ENCODE measurements at regions not wholly inside any gene's neighbourhood (a gene's known extent, or its start where the extent isn't known, plus 50 kb on each side); places are given as distances from the start of the nearest gene placed in this dataset.
"Not testable (repeated sequence)": the region's sequence is repeated elsewhere in the genome, so short reads cannot be mapped to it uniquely, and the experiment has no call there.

- no peak overlapping the region for H3K4me3 ChIP-seq (ENCODE audit: low read depth, low read length)
- no peak overlapping the region for H3K27ac ChIP-seq
- no peaks in the 10 kb centered on the region for H3K9me3 ChIP-seq (ENCODE audit: severe bottlenecking)
- no peak for DNase-seq
- no peaks in the 10 kb centered on the region for H3K27me3 ChIP-seq (ENCODE audit: insufficient read depth, low read depth, severe bottlenecking)
- TF ChIP-seq, protein P1, sequence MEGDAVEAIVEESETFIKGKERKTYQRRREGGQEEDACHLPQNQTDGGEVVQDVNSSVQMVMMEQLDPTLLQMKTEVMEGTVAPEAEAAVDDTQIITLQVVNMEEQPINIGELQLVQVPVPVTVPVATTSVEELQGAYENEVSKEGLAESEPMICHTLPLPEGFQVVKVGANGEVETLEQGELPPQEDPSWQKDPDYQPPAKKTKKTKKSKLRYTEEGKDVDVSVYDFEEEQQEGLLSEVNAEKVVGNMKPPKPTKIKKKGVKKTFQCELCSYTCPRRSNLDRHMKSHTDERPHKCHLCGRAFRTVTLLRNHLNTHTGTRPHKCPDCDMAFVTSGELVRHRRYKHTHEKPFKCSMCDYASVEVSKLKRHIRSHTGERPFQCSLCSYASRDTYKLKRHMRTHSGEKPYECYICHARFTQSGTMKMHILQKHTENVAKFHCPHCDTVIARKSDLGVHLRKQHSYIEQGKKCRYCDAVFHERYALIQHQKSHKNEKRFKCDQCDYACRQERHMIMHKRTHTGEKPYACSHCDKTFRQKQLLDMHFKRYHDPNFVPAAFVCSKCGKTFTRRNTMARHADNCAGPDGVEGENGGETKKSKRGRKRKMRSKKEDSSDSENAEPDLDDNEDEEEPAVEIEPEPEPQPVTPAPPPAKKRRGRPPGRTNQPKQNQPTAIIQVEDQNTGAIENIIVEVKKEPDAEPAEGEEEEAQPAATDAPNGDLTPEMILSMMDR (IDR thresholded peaks at IDR 0.05; ENCODE audit: low read depth, low read length): no peak
- no peaks in the 10 kb centered on the region for H3K36me3 ChIP-seq
Observed at GRCh38 chr1:222970711-222971110, 155.9 kb downstream of the DISP1 start.

DNA sequence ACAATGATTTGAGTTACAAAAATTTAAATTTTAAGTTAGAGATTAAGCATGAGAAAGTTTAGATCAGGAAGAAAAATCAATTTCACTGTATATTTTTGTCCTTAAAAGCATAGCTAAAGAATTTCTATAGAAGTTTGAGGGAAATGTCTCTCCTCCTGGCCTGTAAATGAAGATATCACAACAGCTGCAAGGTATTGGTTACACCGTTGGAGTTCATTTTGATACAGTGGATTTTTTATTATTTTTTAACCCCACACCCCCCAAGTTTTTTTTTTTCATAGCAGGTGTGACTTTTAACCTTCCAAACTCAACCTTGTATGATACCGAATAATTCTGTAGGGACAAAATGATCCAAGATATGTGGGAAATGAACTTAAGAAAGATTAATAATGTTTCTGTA lies 156.3 kb downstream of the DISP1 start:
- H3K9me3 ChIP-seq (ENCODE audit: severe bottlenecking): no peaks in the 10 kb centered on the region
- H3K27me3 ChIP-seq (ENCODE audit: insufficient read depth, low read depth, severe bottlenecking): no peaks in the 10 kb centered on the region
- no peak overlapping the region for H3K27ac ChIP-seq
- DNase-seq: no peak
- H3K36me3 ChIP-seq: no peaks in the 10 kb centered on the region
- H3K4me3 ChIP-seq (ENCODE audit: low read depth, low read length): no peak overlapping the region
- TF ChIP-seq, protein P1 (IDR thresholded peaks at IDR 0.05; ENCODE audit: low read depth, low read length): no peak

- Histone ChIP-seq H3K4me3 (ENCODE audit: low read depth, low read length) (no peak overlapping the region), H3K27ac (no peak overlapping the region), H3K9me3 (ENCODE audit: severe bottlenecking) (no peaks in the 10 kb centered on the region), H3K36me3 (no peaks in the 10 kb centered on the region), H3K27me3 (ENCODE audit: insufficient read depth, low read depth, severe bottlenecking) (no peaks in the 10 kb centered on the region)
- no peak for DNase-seq
- TF ChIP-seq, protein P1 (IDR thresholded peaks at IDR 0.05; ENCODE audit: low read depth, low read length): no peak
Observed at GRCh38 chr1:222973561-222973960, 158.7 kb downstream of the DISP1 start.

GRCh38 chr1:222974496-222974895 lies 159.7 kb downstream of the DISP1 start:
- no peaks in the 10 kb centered on the region for H3K27me3 ChIP-seq (ENCODE audit: insufficient read depth, low read depth, severe bottlenecking)
- TF ChIP-seq, protein P1 (IDR thresholded peaks at IDR 0.05; ENCODE audit: low read depth, low read length): no peak
- H3K9me3 ChIP-seq (ENCODE audit: severe bottlenecking): no peaks in the 10 kb centered on the region
- H3K4me3 ChIP-seq (ENCODE audit: low read depth, low read length): no peak overlapping the region
- H3K36me3 ChIP-seq: no peaks in the 10 kb centered on the region
- no peak for DNase-seq
- no peak overlapping the region for H3K27ac ChIP-seq

DNA sequence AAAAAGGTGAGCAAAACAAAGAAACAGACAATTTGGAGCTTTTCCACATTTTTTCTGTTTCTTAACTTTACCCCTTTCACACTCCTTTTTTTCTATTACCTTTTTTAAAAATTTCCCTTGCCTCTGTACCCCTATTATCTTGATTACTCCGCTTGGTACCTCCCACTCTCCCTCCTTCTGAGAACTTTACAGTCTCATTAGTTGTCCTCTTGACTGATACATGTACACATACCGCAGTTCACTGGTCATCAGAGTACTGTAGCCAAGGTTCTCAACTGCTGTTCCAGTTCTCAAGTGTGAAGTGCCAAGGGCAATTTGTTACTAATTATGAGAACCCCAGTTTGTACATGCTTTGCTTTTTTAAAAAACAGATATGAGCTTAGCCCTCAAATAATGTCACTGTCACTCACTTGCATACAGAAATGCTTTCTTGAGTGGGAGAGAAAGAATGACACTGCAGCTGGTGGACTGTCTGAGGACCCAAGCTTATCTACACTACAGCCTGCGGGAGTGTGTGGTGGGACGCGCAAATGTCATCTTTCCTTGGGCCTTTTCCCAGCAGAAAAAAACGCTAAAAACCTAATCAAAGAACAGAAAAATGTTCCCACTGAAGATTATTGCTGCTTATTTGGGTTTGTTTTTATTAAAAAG lies 160.8 kb downstream of the DISP1 start:
- Histone ChIP-seq H3K4me3 (ENCODE audit: low read depth, low read length) (no peak overlapping the region), H3K27me3 (ENCODE audit: insufficient read depth, low read depth, severe bottlenecking) (no peaks in the 10 kb centered on the region), H3K27ac (no peak overlapping the region), H3K9me3 (ENCODE audit: severe bottlenecking) (no peaks in the 10 kb centered on the region), H3K36me3 (no peaks in the 10 kb centered on the region)
- TF ChIP-seq, protein P1 (IDR thresholded peaks at IDR 0.05; ENCODE audit: low read depth, low read length): no peak
- DNase-seq: no peak

DNA sequence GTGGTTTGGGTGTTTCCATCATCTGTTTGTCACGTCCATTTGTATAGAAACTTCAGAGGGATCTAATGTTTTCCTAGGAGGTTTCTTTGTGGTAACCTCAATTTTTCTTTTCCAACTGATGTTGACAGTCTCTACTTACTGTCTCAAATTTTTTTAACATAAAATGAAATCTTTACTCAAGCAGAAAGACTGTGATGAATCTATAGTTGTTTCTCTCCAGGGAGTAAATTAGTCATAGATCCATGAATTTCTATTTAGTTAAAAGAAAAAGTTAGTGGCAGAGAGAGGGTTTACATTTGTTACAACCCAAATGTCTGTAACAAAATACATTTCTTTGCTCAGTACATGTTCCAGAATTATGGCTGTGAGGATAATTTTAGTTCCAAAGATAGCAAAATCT lies 161.6 kb downstream of the DISP1 start:
- H3K4me3 ChIP-seq (ENCODE audit: low read depth, low read length): no peak overlapping the region
- no peaks in the 10 kb centered on the region for H3K27me3 ChIP-seq (ENCODE audit: insufficient read depth, low read depth, severe bottlenecking)
- TF ChIP-seq, protein P1 (IDR thresholded peaks at IDR 0.05; ENCODE audit: low read depth, low read length): no peak
- no peak overlapping the region for H3K27ac ChIP-seq
- H3K9me3 ChIP-seq (ENCODE audit: severe bottlenecking): no peaks in the 10 kb centered on the region
- no peaks in the 10 kb centered on the region for H3K36me3 ChIP-seq
- no peak for DNase-seq

DNA sequence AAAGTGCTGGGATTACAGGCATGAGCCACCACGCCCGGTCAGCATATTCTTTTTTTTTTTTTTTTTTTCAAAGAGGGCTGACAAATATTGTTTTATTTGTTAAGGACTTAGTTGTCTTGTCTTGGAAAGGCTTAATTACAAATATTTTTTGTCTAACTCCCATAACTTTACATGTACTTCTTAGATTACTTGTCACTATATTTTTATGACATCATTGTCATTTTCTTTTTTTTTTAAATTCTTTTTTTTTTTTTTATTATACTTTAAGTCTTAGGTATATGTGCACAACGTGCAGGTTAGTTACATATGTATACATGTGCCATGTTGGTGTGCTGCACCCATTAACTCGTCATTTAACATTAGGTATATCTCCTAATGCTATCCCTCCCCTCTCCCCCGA lies 162.5 kb downstream of the DISP1 start:
- H3K27ac ChIP-seq; DNase-seq; H3K36me3 ChIP-seq; H3K4me3 ChIP-seq (ENCODE audit: low read depth, low read length); H3K9me3 ChIP-seq (ENCODE audit: severe bottlenecking); H3K27me3 ChIP-seq (ENCODE audit: insufficient read depth, low read depth, severe bottlenecking): not testable (repeated sequence)

Measured in WERI-Rb-1 (cell line).